RWPE1 (cell line): ENCODE measurements at regions not wholly inside any gene's neighbourhood (a gene's known extent, or its start where the extent isn't known, plus 50 kb on each side); places are given as distances from the start of the nearest gene placed in this dataset.

Experiments
- CTCF ChIA-PET: fragments of 350-600 bp; sonication (Branson Sonifier 250); formaldehyde crosslinking; extraction: SDS; loops from one replicate; lab custom pipeline; 2021; lab: Yijun Ruan, JAX
- POLR2A ChIA-PET: fragments of 400-600 bp; formaldehyde crosslinking; extraction: SDS; loops from one replicate; lab custom pipeline; 2020; ENCODE audit warnings: antibody characterized with exemption; ENCODE audit not compliant: low non-redundant PET; lab: Yijun Ruan, JAX
- DNase-seq: peaks from one replicate; pipeline ENCODE4 v3.0.0; 2012; ENCODE audit warnings: low spot score
- H3K27ac ChIP-seq: fragments of 450-650 bp; 2 replicates; pipeline ENCODE4 v1.5.1; 2017
- CTCF ChIP-seq: fragments of 450-650 bp; conservative IDR thresholded peaks from 2 replicates; pipeline ENCODE4 v1.5.1; 2017; ENCODE audit warnings: low read depth, mild to moderate bottlenecking

GRCh38 chr2:64315291-64315960 is 138.5 kb upstream of the LGALSL start:
- TF ChIP-seq CTCF, result no peak
- ChIA-PET POLR2A (no interaction called here), CTCF (interaction anchor here (0.6 to 1.0 kb wide), 3 partner anchors 265 to 292 kb away, joined by 3 read pairs; no protein-coding TSS in a partner anchor)
- no peak overlapping the region for H3K27ac ChIP-seq
- no peak for DNase-seq

- H3K27ac ChIP-seq, result no peak overlapping the region
- TF ChIP-seq CTCF, result no peak
- no peak for DNase-seq
- ChIA-PET POLR2A (no interaction called here), CTCF (no interaction called here)
Measured at GRCh38 chr2:64317707-64318475, 136.1 kb upstream of the LGALSL start.

GRCh38 chr2:64318476-64318748 is 135.6 kb upstream of the LGALSL start:
- no peak for DNase-seq
- ChIA-PET POLR2A (no interaction called here), CTCF (interaction anchor here (0.6 kb wide), 2 partner anchors 12 to 275 kb away, joined by 3 to 4 read pairs; no protein-coding TSS in a partner anchor)
- TF ChIP-seq CTCF, result no peak
- no peak overlapping the region for H3K27ac ChIP-seq

GRCh38 chr2:64319896-64320295 is 134.1 kb upstream of the LGALSL start:
- ChIA-PET POLR2A (no interaction called here), CTCF (no interaction called here)
- TF ChIP-seq CTCF, result no peak
- no peak overlapping the region for H3K27ac ChIP-seq
- no peak for DNase-seq

GRCh38 chr2:64322433-64322832 is 131.5 kb upstream of the LGALSL start:
- ChIA-PET CTCF (interaction anchor here (1.3 kb wide), 1 partner anchor 8 kb away, joined by 4 read pairs; no protein-coding TSS in a partner anchor), POLR2A (no interaction called here)
- no peak for TF ChIP-seq CTCF
- no peak overlapping the region for H3K27ac ChIP-seq
- DNase-seq, result no peak

GRCh38 chr2:64323197-64323596 is 130.8 kb upstream of the LGALSL start:
- CTCF ChIA-PET, result interaction anchor here (0.7 to 1.3 kb wide), 2 partner anchors 8 to 570 kb away, joined by 3 to 4 read pairs; no protein-coding TSS in a partner anchor
- H3K27ac ChIP-seq, result no peak overlapping the region
- no peak for DNase-seq
- TF ChIP-seq CTCF, result no peak
- POLR2A ChIA-PET, result no interaction called here
